ENCODE measurements at regions not wholly inside any gene's neighbourhood (a gene's known extent, or its start where the extent isn't known, plus 50 kb on each side); places are given as distances from the start of the nearest gene placed in this dataset.

- Histone ChIP-seq H3K4me2 (ENCODE audit: low read length) (no peak overlapping the region), H3K79me2 (replicated peaks; ENCODE audit: insufficient read depth, low read length) (no peaks in the 10 kb centered on the region), H3F3A (ENCODE audit: insufficient read depth, low read length, poor library complexity, severe bottlenecking) (peaks cover 3% of the 10 kb centered on the region), H3K27ac (ENCODE audit: low read length) (peak overlapping the region; percentile 25), H3K9me3 (ENCODE audit: low read length) (no peaks in the 10 kb centered on the region), H3K36me3 (ENCODE audit: insufficient read depth, low read length) (no peaks in the 10 kb centered on the region), H3K4me3 (ENCODE audit: low read length) (peak overlapping the region; percentile 20), H3K9me2 (ENCODE audit: insufficient read depth, low read length) (no peaks in the 10 kb centered on the region), H3K9ac (ENCODE audit: low read length) (no peak overlapping the region), H3K27me3 (ENCODE audit: insufficient read depth, low read depth, low read length) (no peaks in the 10 kb centered on the region), H2AFZ (ENCODE audit: low read depth, low read length) (no peak overlapping the region), H4K20me1 (ENCODE audit: insufficient read depth) (no peaks in the 10 kb centered on the region)
- TF ChIP-seq CTCF (IDR thresholded peaks at IDR 0.05; ENCODE audit: poor library complexity, severe bottlenecking) (no peak), EP300 (conservative IDR thresholded peaks at IDR 0.05; ENCODE audit: poor library complexity, severe bottlenecking) (peak; percentile 81), SMC3 (conservative IDR thresholded peaks at IDR 0.05; ENCODE audit: poor library complexity) (no peak), TAF1 (IDR thresholded peaks at IDR 0.05; ENCODE audit: low read depth) (no peak), RAD21 (conservative IDR thresholded peaks at IDR 0.05) (peak; percentile 34), REST (IDR thresholded peaks at IDR 0.05; ENCODE audit: borderline replicate concordance) (peak; percentile 69), EZH2 (IDR thresholded peaks at IDR 0.05; ENCODE audit: borderline replicate concordance, insufficient read depth, low read length, poor library complexity, severe bottlenecking) (no peak), POLR2AphosphoS5 (IDR thresholded peaks at IDR 0.05) (peak; percentile 51), MXI1 (conservative IDR thresholded peaks at IDR 0.05; ENCODE audit: poor library complexity, severe bottlenecking) (no peak)
Measured at GRCh38 chr3:144865948-144866347, 894.3 kb downstream of the DIPK2A start.

GRCh38 chr3:144866476-144866875 is 894.9 kb downstream of the DIPK2A start:
- Histone ChIP-seq H3K27ac (ENCODE audit: low read length) (peak overlapping the region; percentile 25), H3K36me3 (ENCODE audit: insufficient read depth, low read length) (no peaks in the 10 kb centered on the region), H3F3A (ENCODE audit: insufficient read depth, low read length, poor library complexity, severe bottlenecking) (peaks cover 3% of the 10 kb centered on the region), H3K27me3 (ENCODE audit: insufficient read depth, low read depth, low read length) (no peaks in the 10 kb centered on the region), H4K20me1 (ENCODE audit: insufficient read depth) (no peaks in the 10 kb centered on the region), H3K4me3 (ENCODE audit: low read length) (peak overlapping the region; percentile 20), H3K4me2 (ENCODE audit: low read length) (no peak overlapping the region), H3K79me2 (replicated peaks; ENCODE audit: insufficient read depth, low read length) (no peaks in the 10 kb centered on the region), H2AFZ (ENCODE audit: low read depth, low read length) (no peak overlapping the region), H3K9ac (ENCODE audit: low read length) (peak overlapping the region; percentile 11), H3K9me3 (ENCODE audit: low read length) (no peaks in the 10 kb centered on the region), H3K9me2 (ENCODE audit: insufficient read depth, low read length) (no peaks in the 10 kb centered on the region)
- TF ChIP-seq REST (IDR thresholded peaks at IDR 0.05; ENCODE audit: borderline replicate concordance): no peak
- TF ChIP-seq EZH2 (IDR thresholded peaks at IDR 0.05; ENCODE audit: borderline replicate concordance, insufficient read depth, low read length, poor library complexity, severe bottlenecking): no peak
- TF ChIP-seq RAD21 (conservative IDR thresholded peaks at IDR 0.05): no peak
- TF ChIP-seq CTCF (IDR thresholded peaks at IDR 0.05; ENCODE audit: poor library complexity, severe bottlenecking): no peak
